Loucy (cell line): ENCODE measurements at regions not wholly inside any gene's neighbourhood (a gene's known extent, or its start where the extent isn't known, plus 50 kb on each side); places are given as distances from the start of the nearest gene placed in this dataset.

ENCODE experiments used
- H2AFZ ChIP-seq: fragments of 200-600 bp; sonication (generic); 2 replicates; pipeline ENCODE4 v1.6.0; 2016; ENCODE audit warnings: antibody characterized with exemption, mild to moderate bottlenecking, low read length, moderate library complexity
- H3F3A ChIP-seq: fragments of 200-600 bp; 2 replicates; pipeline ENCODE4 v1.6.0; 2016; ENCODE audit warnings: antibody characterized with exemption, low read depth, mild to moderate bottlenecking
- H3K27me3 ChIP-seq: fragments of 200-600 bp; sonication (generic); 2 replicates; pipeline ENCODE4 v1.6.1; 2014; ENCODE audit warnings: low read length, mild to moderate bottlenecking; ENCODE audit not compliant: insufficient read depth, poor library complexity, severe bottlenecking
- H3K36me3 ChIP-seq: fragments of 200-600 bp; sonication (generic); 2 replicates; pipeline ENCODE4 v1.6.1; 2016; ENCODE audit warnings: low read length; ENCODE audit not compliant: insufficient read depth
- H3K4me1 ChIP-seq: fragments of 200-600 bp; sonication (generic); 2 replicates; pipeline ENCODE4 v1.5.1; 2014; ENCODE audit warnings: low read length, mild to moderate bottlenecking; ENCODE audit not compliant: insufficient read depth, poor library complexity, severe bottlenecking
- H3K4me2 ChIP-seq: fragments of 200-600 bp; sonication (generic); 2 replicates; pipeline ENCODE4 v1.6.0; 2014; ENCODE audit warnings: antibody characterized with exemption, low read length, low read depth, mild to moderate bottlenecking; ENCODE audit not compliant: poor library complexity, severe bottlenecking
- H3K4me3 ChIP-seq: fragments of 200-600 bp; sonication (generic); 2 replicates; pipeline ENCODE4 v1.5.1; 2014; ENCODE audit warnings: low read length, mild to moderate bottlenecking, mixed read lengths; ENCODE audit not compliant: poor library complexity, severe bottlenecking
- H3K79me2 ChIP-seq: fragments of 200-600 bp; sonication (generic); 2 replicates; pipeline ENCODE4 v1.6.1; 2014; ENCODE audit warnings: low read length; ENCODE audit not compliant: insufficient read depth
- H3K9ac ChIP-seq: fragments of 200-600 bp; sonication (generic); 2 replicates; pipeline ENCODE4 v1.6.0; 2014; ENCODE audit warnings: mild to moderate bottlenecking, low read depth, low read length, moderate library complexity; ENCODE audit not compliant: poor library complexity, severe bottlenecking
- H3K9me2 ChIP-seq: fragments of 200-600 bp; sonication (generic); replicated peaks from 2 replicates; pipeline ENCODE4 v1.6.1; 2016; ENCODE audit warnings: low read depth, low read length, mixed read lengths
- H3K9me3 ChIP-seq: fragments of 200-600 bp; sonication (generic); 2 replicates; pipeline ENCODE4 v1.6.1; 2014; ENCODE audit warnings: mild to moderate bottlenecking, antibody characterized with exemption, low read length, low read depth; ENCODE audit not compliant: insufficient read depth
- H4K20me1 ChIP-seq: fragments of 200-600 bp; sonication (generic); 2 replicates; pipeline ENCODE4 v1.6.0; 2014; ENCODE audit warnings: antibody characterized with exemption, low read length, mild to moderate bottlenecking; ENCODE audit not compliant: insufficient read depth, poor library complexity, severe bottlenecking
- CTCF ChIP-seq: fragments of 200-600 bp; sonication (generic); conservative IDR thresholded peaks from 2 replicates; pipeline ENCODE4 v1.5.1; 2014; ENCODE audit warnings: mild to moderate bottlenecking, antibody characterized with exemption, low read length
- EZH2phosphoT487 ChIP-seq: fragments of 200-600 bp; IDR thresholded peaks from 2 replicates; pipeline ENCODE4 v1.6.1; 2018; ENCODE audit warnings: antibody characterized with exemption, mild to moderate bottlenecking, moderate library complexity, borderline replicate concordance

GRCh38 chr12:47553266-47553665 is 152.6 kb downstream of the RPAP3 start:
- no peaks in the 10 kb centered on the region for H3K4me1 ChIP-seq
- H2AFZ ChIP-seq, result no peak overlapping the region
- peaks cover 6% of the 10 kb centered on the region; the same call in 1 of the 2 replicates for H3K9me3 ChIP-seq
- H3K36me3 ChIP-seq, result no peaks in the 10 kb centered on the region
- no peak overlapping the region for H3K4me3 ChIP-seq
- no peak overlapping the region for H3K9ac ChIP-seq
- TF ChIP-seq CTCF (no peak), EZH2phosphoT487 (no peak)
- H3K27me3 ChIP-seq, result peaks cover 24% of the 10 kb centered on the region
- no peaks in the 10 kb centered on the region for H4K20me1 ChIP-seq
- H3F3A ChIP-seq, result no peaks in the 10 kb centered on the region
- no peaks in the 10 kb centered on the region for H3K9me2 ChIP-seq
- H3K79me2 ChIP-seq, result no peaks in the 10 kb centered on the region
- no peak overlapping the region for H3K4me2 ChIP-seq

GRCh38 chr12:47551426-47551851 is 154.4 kb downstream of the RPAP3 start:
- Histone ChIP-seq H3K4me2 (no peak overlapping the region), H3K4me3 (no peak overlapping the region), H3K9me3 (peaks cover 6% of the 10 kb centered on the region; the same call in 1 of the 2 replicates), H3K9ac (no peak overlapping the region), H3K27me3 (peaks cover 6% of the 10 kb centered on the region), H4K20me1 (no peaks in the 10 kb centered on the region), H3K9me2 (no peaks in the 10 kb centered on the region), H2AFZ (no peak overlapping the region), H3K79me2 (no peaks in the 10 kb centered on the region), H3F3A (no peaks in the 10 kb centered on the region), H3K36me3 (no peaks in the 10 kb centered on the region), H3K4me1 (no peaks in the 10 kb centered on the region)
- no peak for TF ChIP-seq EZH2phosphoT487
- no peak for TF ChIP-seq CTCF

GRCh38 chr12:47549258-47549657 is 156.6 kb downstream of the RPAP3 start:
- H4K20me1 ChIP-seq, result no peaks in the 10 kb centered on the region
- no peak overlapping the region for H3K4me2 ChIP-seq
- H3K9me2 ChIP-seq, result no peaks in the 10 kb centered on the region
- peaks cover 6% of the 10 kb centered on the region; the same call in 1 of the 2 replicates for H3K9me3 ChIP-seq
- no peaks in the 10 kb centered on the region for H3K36me3 ChIP-seq
- no peaks in the 10 kb centered on the region for H3K4me1 ChIP-seq
- H3K27me3 ChIP-seq, result peaks cover 3% of the 10 kb centered on the region
- no peak for TF ChIP-seq EZH2phosphoT487
- TF ChIP-seq CTCF, result no peak
- no peak overlapping the region for H3K9ac ChIP-seq
- H3K79me2 ChIP-seq, result no peaks in the 10 kb centered on the region
- no peak overlapping the region for H2AFZ ChIP-seq
- no peaks in the 10 kb centered on the region for H3F3A ChIP-seq
- no peak overlapping the region for H3K4me3 ChIP-seq
